ENCODE measurements at regions not wholly inside any gene's neighbourhood (a gene's known extent, or its start where the extent isn't known, plus 50 kb on each side); places are given as distances from the start of the nearest gene placed in this dataset.
"Not testable (repeated sequence)": the region's sequence is repeated elsewhere in the genome, so short reads cannot be mapped to it uniquely, and the experiment has no call there.

DNA sequence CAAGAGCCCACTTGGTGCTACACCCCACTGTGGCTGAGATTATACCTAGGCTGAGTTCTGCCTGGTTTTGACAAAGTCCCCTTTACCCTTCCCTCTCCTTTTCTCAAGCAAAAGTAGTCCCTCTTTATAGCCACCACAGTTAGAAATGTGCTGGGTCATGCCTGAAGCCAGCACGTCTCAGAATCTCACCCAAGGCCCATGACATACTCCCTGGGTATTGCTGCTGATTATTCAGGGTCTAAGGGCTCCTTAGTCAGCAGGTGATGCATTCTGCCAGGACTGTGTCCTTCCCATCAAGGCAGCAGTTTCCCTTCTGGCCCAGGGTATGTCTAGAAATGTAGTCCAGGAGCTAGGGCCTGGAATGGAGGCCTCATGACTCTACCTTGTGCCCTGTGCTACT, 67.3 kb upstream of the COX20 start:
- peaks cover 9% of the 10 kb centered on the region for H3K9me3 Mint-ChIP-seq (ENCODE audit: low read depth)
- no peaks in the 10 kb centered on the region for H3K27me3 Mint-ChIP-seq (ENCODE audit: low read depth)
- peaks cover 2% of the 10 kb centered on the region for H3K36me3 Mint-ChIP-seq (ENCODE audit: low read depth)
- no peaks in the 10 kb centered on the region for H3K4me1 Mint-ChIP-seq (ENCODE audit: low read depth)
- DNase-seq (ENCODE audit: low spot score): no peak
- H3K27ac Mint-ChIP-seq (ENCODE audit: unreplicated experiment): no peak overlapping the region
- no peak for TF ChIP-seq CTCF (IDR thresholded peaks at IDR 0.05)
- no peak overlapping the region for H3K4me3 Mint-ChIP-seq (ENCODE audit: unreplicated experiment)

- peaks cover 9% of the 10 kb centered on the region for H3K9me3 Mint-ChIP-seq (ENCODE audit: low read depth)
- H3K4me3 Mint-ChIP-seq (ENCODE audit: unreplicated experiment): no peak overlapping the region
- H3K27me3 Mint-ChIP-seq (ENCODE audit: low read depth): no peaks in the 10 kb centered on the region
- no peak for TF ChIP-seq CTCF (IDR thresholded peaks at IDR 0.05)
- H3K36me3 Mint-ChIP-seq (ENCODE audit: low read depth): peaks cover 2% of the 10 kb centered on the region
- no peak for DNase-seq (ENCODE audit: low spot score)
- H3K4me1 Mint-ChIP-seq (ENCODE audit: low read depth): no peaks in the 10 kb centered on the region
- no peak overlapping the region for H3K27ac Mint-ChIP-seq (ENCODE audit: unreplicated experiment)
Observed at GRCh38 chr1:244768804-244769203, 66.7 kb upstream of the COX20 start.

DNA sequence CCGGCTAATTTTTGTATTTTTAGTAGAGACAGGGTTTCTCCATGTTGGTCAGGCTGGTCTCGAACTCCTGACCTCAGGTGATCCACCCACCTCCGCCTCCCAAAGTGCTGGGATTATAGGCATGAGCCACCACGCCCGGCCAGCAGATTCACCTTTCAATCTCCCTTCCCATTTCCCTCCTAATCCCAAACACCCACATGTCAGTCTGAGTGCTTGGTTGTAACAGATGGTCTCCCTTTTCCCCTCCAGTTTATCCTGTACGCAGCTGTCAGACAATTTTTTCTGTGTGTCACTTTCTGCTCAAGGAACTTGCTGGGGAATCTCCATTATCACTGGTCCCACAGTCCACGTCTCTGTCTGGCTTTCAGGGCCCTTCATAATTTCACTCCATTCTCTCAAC, 64.9 kb upstream of the COX20 start:
- not testable (repeated sequence) for H3K36me3 Mint-ChIP-seq (ENCODE audit: low read depth); H3K27ac Mint-ChIP-seq (ENCODE audit: unreplicated experiment); H3K4me1 Mint-ChIP-seq (ENCODE audit: low read depth); H3K27me3 Mint-ChIP-seq (ENCODE audit: low read depth); DNase-seq (ENCODE audit: low spot score); H3K4me3 Mint-ChIP-seq (ENCODE audit: unreplicated experiment)
- H3K9me3 Mint-ChIP-seq (ENCODE audit: low read depth): peaks cover 15% of the 10 kb centered on the region

DNA sequence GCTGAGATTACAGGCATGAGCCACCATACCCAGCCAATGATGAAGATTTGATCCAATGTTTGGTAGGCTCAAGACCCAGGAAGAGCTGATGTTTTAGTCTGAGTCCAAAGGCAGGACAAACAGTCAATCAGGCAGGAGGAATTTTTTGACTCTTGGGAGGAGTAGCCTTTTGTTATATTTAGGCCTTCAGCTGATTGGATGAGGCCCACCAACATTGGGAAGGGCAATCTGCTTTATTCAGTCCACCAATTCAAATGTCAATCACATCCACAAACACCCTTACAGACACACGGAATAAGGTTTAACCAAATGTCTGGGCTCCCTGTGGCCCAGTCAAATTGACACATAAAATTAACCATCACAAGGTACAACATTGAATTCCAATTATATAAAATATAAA, 61.9 kb upstream of the COX20 start:
- peaks cover 5% of the 10 kb centered on the region for H3K9me3 Mint-ChIP-seq (ENCODE audit: low read depth)
- H3K27ac Mint-ChIP-seq (ENCODE audit: unreplicated experiment): no peak overlapping the region
- H3K36me3 Mint-ChIP-seq (ENCODE audit: low read depth): no peaks in the 10 kb centered on the region
- H3K27me3 Mint-ChIP-seq (ENCODE audit: low read depth): no peaks in the 10 kb centered on the region
- TF ChIP-seq CTCF (IDR thresholded peaks at IDR 0.05): no peak
- no peak overlapping the region for H3K4me3 Mint-ChIP-seq (ENCODE audit: unreplicated experiment)
- H3K4me1 Mint-ChIP-seq (ENCODE audit: low read depth): peaks cover 4% of the 10 kb centered on the region
- no peak for DNase-seq (ENCODE audit: low spot score)

DNA sequence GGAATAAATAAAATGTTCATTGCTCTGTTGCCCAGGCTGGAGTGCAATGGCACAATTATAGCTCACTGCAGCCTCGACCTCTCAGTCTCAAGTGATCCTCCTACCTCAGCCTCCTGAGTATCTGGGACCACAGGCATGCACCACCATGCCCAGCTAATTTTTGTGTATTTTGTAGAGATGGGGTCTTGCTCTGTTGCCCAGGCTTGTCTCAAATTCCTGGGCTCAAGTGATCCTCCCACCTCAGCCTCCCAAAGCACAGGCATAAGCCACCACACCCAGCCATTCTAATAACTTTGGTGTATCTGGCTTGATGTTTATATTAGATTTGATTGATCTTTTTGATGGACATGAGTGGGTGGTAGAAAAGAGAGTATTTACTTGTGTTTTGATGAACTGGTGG, 58.7 kb upstream of the COX20 start:
- DNase-seq (ENCODE audit: low spot score); H3K27ac Mint-ChIP-seq (ENCODE audit: unreplicated experiment); H3K4me3 Mint-ChIP-seq (ENCODE audit: unreplicated experiment); H3K36me3 Mint-ChIP-seq (ENCODE audit: low read depth); H3K27me3 Mint-ChIP-seq (ENCODE audit: low read depth); H3K9me3 Mint-ChIP-seq (ENCODE audit: low read depth): not testable (repeated sequence)
- H3K4me1 Mint-ChIP-seq (ENCODE audit: low read depth): peaks cover 15% of the 10 kb centered on the region

- no peaks in the 10 kb centered on the region for H3K36me3 Mint-ChIP-seq (ENCODE audit: low read depth)
- H3K4me3 Mint-ChIP-seq (ENCODE audit: unreplicated experiment): no peak overlapping the region
- H3K9me3 Mint-ChIP-seq (ENCODE audit: low read depth): peaks cover 5% of the 10 kb centered on the region
- no peaks in the 10 kb centered on the region for H3K27me3 Mint-ChIP-seq (ENCODE audit: low read depth)
- H3K4me1 Mint-ChIP-seq (ENCODE audit: low read depth): peaks cover 15% of the 10 kb centered on the region
- TF ChIP-seq CTCF (IDR thresholded peaks at IDR 0.05): no peak
- peak overlapping the region; percentile 69 for H3K27ac Mint-ChIP-seq (ENCODE audit: unreplicated experiment)
- DNase-seq (ENCODE audit: low spot score): no peak
Observed at GRCh38 chr1:244778344-244778743, 57.1 kb upstream of the COX20 start.

Data from chondrocyte (in vitro differentiated cells).